Tibial nerve (tissue), 4 donors: ENCODE measurements at regions not wholly inside any gene's neighbourhood (a gene's known extent, or its start where the extent isn't known, plus 50 kb on each side); places are given as distances from the start of the nearest gene placed in this dataset.

Experiments
- EP300 ChIP-seq, 2 donors: sonication (generic); formaldehyde crosslinking; IDR thresholded peaks; one replicate each; pipeline ENCODE4 v1.6.1; 2017; ENCODE audit warnings: antibody characterized with exemption in 2 of 2, mild to moderate bottlenecking in 1 of 2
- POLR2A ChIP-seq, 2 donors: fragments of 450-650 bp; IDR thresholded peaks; one replicate each; pipeline ENCODE4 v1.6.1; 2017; ENCODE audit warnings: antibody characterized with exemption in 2 of 2, mild to moderate bottlenecking in 2 of 2, moderate library complexity in 2 of 2
- TF ChIP-seq, protein P1 (sequence below), 5 experiments: fragments of 200-600 bp in 3 of 5; fragments of 450-650 bp in 2 of 5; sonication (generic) in 3 of 5; IDR thresholded peaks; one replicate each; pipeline ENCODE4 v1.5.1; 2016 to 2019; ENCODE audit warnings: antibody characterized with exemption in 5 of 5, mild to moderate bottlenecking in 3 of 5, moderate library complexity in 2 of 5

DNA sequence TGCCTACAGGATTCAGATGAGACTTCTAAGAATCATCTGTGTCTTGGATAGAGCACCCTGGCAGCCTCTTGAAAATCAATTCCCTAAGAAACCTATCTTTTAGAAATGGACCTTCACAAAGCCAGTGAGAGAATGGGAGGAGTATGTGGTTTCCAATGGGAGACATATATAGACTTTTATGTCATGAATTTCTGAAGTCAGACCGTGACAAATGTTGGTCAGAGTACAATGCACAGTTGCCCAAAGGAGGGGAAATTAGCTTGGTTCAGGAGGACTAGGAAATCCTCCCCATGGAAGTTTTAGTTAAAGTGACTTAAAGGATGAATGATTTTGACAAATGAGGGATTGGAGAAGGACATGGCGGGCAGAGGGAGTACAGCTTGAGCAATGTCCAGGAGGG, 194.4 kb downstream of the DAD1 start:
- TF ChIP-seq, protein P1, sequence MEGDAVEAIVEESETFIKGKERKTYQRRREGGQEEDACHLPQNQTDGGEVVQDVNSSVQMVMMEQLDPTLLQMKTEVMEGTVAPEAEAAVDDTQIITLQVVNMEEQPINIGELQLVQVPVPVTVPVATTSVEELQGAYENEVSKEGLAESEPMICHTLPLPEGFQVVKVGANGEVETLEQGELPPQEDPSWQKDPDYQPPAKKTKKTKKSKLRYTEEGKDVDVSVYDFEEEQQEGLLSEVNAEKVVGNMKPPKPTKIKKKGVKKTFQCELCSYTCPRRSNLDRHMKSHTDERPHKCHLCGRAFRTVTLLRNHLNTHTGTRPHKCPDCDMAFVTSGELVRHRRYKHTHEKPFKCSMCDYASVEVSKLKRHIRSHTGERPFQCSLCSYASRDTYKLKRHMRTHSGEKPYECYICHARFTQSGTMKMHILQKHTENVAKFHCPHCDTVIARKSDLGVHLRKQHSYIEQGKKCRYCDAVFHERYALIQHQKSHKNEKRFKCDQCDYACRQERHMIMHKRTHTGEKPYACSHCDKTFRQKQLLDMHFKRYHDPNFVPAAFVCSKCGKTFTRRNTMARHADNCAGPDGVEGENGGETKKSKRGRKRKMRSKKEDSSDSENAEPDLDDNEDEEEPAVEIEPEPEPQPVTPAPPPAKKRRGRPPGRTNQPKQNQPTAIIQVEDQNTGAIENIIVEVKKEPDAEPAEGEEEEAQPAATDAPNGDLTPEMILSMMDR (IDR thresholded peaks at IDR 0.05) = no peak
- TF ChIP-seq POLR2A (IDR thresholded peaks at IDR 0.05) (no peak), EP300 (IDR thresholded peaks at IDR 0.05) (no peak)
